GM10266 (cell line): ENCODE measurements at regions not wholly inside any gene's neighbourhood (a gene's known extent, or its start where the extent isn't known, plus 50 kb on each side); places are given as distances from the start of the nearest gene placed in this dataset.
A peak's percentile ranks its signal among the peaks of the same experiment; 100 is the strongest.

Experiments
- DNase-seq: peaks from one replicate; pipeline ENCODE4 v3.0.0; 2012; ENCODE audit errors: extremely low spot score
- TF ChIP-seq, protein P1 (sequence below): IDR thresholded peaks from 2 replicates; pipeline ENCODE4 v1.5.1; 2012; ENCODE audit warnings: mild to moderate bottlenecking, low read depth; ENCODE audit not compliant: control insufficient read depth, insufficient read depth; ENCODE audit errors: missing control alignments

- no peak for DNase-seq
- TF ChIP-seq, protein P1, sequence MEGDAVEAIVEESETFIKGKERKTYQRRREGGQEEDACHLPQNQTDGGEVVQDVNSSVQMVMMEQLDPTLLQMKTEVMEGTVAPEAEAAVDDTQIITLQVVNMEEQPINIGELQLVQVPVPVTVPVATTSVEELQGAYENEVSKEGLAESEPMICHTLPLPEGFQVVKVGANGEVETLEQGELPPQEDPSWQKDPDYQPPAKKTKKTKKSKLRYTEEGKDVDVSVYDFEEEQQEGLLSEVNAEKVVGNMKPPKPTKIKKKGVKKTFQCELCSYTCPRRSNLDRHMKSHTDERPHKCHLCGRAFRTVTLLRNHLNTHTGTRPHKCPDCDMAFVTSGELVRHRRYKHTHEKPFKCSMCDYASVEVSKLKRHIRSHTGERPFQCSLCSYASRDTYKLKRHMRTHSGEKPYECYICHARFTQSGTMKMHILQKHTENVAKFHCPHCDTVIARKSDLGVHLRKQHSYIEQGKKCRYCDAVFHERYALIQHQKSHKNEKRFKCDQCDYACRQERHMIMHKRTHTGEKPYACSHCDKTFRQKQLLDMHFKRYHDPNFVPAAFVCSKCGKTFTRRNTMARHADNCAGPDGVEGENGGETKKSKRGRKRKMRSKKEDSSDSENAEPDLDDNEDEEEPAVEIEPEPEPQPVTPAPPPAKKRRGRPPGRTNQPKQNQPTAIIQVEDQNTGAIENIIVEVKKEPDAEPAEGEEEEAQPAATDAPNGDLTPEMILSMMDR, result no peak
These were observed 690.2 kb downstream of the NR2F1-AS1 start for GRCh38 chr5:92890841-92891244.

- TF ChIP-seq, protein P1, result no peak
- DNase-seq, result no peak
These were observed 691.9 kb downstream of the NR2F1-AS1 start for GRCh38 chr5:92889140-92889539.

DNA sequence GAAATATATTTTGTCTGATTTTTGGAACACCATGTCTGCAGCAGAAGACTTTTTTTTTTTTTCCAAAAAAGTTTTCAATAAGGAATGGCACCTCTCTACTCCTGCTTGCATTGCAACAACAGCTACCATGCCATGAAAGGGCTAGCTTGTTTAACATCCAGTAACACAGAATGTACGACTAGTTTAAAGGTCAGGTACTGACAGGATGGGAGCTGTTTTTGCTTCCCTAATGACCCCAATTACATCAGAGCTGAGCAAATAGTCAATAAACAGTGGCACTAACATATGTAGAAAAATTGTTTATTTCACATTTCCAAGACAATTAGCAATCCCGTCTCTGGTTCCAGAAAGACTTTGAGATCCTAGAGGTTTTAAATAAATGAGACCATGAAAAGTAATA lies 693.8 kb downstream of the NR2F1-AS1 start:
- no peak for DNase-seq
- TF ChIP-seq, protein P1, result no peak

DNA sequence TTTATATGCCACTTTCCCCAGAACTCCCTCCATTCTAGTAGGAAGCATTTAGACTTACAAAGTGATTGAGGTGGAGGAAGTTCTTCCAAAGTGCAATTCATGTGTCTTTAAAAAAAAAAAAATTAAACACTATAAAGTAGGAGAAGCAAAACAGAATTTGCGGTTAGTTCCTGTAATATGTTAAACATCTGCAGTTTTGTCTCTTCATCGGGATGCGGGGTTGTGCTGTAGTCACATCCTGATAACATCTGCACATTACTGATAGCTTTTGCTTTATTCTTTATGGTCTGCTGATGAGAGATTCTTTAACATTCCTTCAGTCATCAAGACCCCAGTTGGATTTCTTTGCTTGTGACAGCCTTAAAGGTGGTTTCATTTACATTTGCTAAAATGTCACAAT lies 694.3 kb downstream of the NR2F1-AS1 start:
- TF ChIP-seq, protein P1, result no peak
- no peak for DNase-seq

DNA sequence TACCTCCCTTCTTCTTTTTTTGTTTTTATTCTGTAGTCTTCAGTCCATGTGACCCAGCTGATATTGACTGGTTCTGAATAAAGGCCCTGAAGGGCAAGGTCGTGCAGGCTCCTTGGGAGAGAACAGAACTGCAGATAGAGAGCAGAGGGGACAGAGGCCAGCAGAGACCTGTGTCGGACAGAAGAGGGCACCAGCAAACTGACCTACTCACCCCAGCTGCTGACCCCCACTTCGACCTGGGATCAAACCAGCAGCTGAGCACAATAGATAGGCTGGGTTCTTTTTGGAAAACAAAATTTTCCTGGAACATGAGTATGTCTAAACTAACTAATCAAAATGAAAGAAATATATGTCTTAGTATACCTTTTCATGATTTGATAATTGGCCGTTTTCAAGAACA lies 695.1 kb downstream of the NR2F1-AS1 start:
- DNase-seq, result no peak
- TF ChIP-seq, protein P1, result peak; percentile 34

- DNase-seq, result no peak
- TF ChIP-seq, protein P1, result no peak
These were observed 696.5 kb downstream of the NR2F1-AS1 start for GRCh38 chr5:92884469-92884868.

GRCh38 chr5:92879806-92880543 lies 701.0 kb downstream of the NR2F1-AS1 start:
- TF ChIP-seq, protein P1, result no peak
- DNase-seq, result no peak
